NT2/D1 (cell line): ENCODE measurements at regions not wholly inside any gene's neighbourhood (a gene's known extent, or its start where the extent isn't known, plus 50 kb on each side); places are given as distances from the start of the nearest gene placed in this dataset.

Experiments
- DNase-seq: peaks from one replicate; pipeline ENCODE4 v3.0.0-alpha.2; 2011; ENCODE audit warnings: low read depth, low spot score
- H3K27me3 ChIP-seq: 2 replicates; pipeline ENCODE4 v1.6.0; 2011; ENCODE audit warnings: mild to moderate bottlenecking; ENCODE audit not compliant: insufficient read length, insufficient read depth
- H3K36me3 ChIP-seq: 2 replicates; pipeline ENCODE4 v1.6.1; 2011; ENCODE audit warnings: mild to moderate bottlenecking, low read length, mixed read lengths; ENCODE audit not compliant: insufficient read depth, insufficient read length
- H3K4me1 ChIP-seq: 2 replicates; pipeline ENCODE4 v1.5.1; 2011; ENCODE audit not compliant: insufficient read depth, insufficient read length
- H3K4me3 ChIP-seq: 2 replicates; pipeline ENCODE4 v1.5.1; 2011; ENCODE audit warnings: low read depth; ENCODE audit not compliant: insufficient read length
- H3K9ac ChIP-seq: 2 replicates; pipeline ENCODE4 v1.6.0; 2011; ENCODE audit warnings: low read depth; ENCODE audit not compliant: insufficient read length
- H3K9me3 ChIP-seq: 2 replicates; pipeline ENCODE4 v1.5.1; 2011; ENCODE audit warnings: mild to moderate bottlenecking, low read length; ENCODE audit not compliant: insufficient read depth
- SUZ12 ChIP-seq: IDR thresholded peaks from 2 replicates; pipeline ENCODE4 v1.6.1; 2011; ENCODE audit not compliant: insufficient read length, insufficient read depth; ENCODE audit errors: extremely low read depth
- YY1 ChIP-seq: IDR thresholded peaks from 2 replicates; pipeline ENCODE4 v1.6.1; 2011; ENCODE audit not compliant: insufficient read length, insufficient read depth
- ZNF274 ChIP-seq: IDR thresholded peaks from 2 replicates; pipeline ENCODE4 v1.6.1; 2011; ENCODE audit warnings: mild to moderate bottlenecking, low read depth, low read length

DNA sequence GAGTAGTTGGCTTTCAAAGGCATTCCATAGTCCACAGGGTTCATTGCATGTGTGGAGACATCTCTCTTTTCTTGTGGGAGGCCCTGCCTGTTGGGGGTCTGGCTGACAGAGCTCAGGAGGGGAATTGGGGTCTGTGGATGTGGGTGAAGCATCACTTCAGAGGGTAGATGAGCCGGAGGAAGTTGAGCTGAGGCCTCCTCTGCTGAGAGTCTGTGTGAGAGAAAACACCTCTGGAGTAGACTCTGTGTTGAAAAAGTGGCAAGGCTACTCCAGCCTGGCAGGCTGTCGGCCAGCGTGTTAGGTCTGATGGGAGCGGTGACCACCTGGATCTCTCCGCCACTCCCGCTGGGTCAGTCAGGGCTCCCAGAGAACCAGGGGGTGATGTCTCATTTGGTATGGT is 358.0 kb upstream of the MGMT start:
- Histone ChIP-seq H3K9me3 (no peaks in the 10 kb centered on the region), H3K9ac (no peak overlapping the region), H3K4me3 (no peak overlapping the region), H3K4me1 (no peaks in the 10 kb centered on the region), H3K27me3 (no peaks in the 10 kb centered on the region), H3K36me3 (no peaks in the 10 kb centered on the region)
- TF ChIP-seq ZNF274 (no peak), YY1 (no peak), SUZ12 (no peak)
- no peak for DNase-seq

DNA sequence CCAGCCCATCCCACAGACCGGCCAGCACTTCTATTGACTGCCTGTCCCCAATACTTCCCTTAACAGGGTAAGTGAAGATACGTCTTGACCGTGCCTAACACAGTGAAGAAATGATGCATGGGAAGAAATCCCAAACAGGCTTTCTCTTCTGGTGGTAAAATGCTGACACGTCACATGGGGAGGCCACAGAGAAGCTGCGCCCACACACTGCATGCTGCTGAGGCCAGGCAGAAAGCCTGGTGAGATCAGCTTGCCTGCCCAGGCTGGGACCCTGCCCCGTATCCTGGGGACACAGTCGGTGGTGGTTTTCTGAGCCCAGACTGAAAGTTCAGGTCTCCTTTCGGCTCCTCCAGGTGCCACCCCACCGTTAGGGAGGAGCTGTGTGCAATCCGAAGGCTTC is 356.3 kb upstream of the MGMT start:
- H3K4me1 ChIP-seq = no peaks in the 10 kb centered on the region
- no peaks in the 10 kb centered on the region for H3K9me3 ChIP-seq
- H3K27me3 ChIP-seq = no peaks in the 10 kb centered on the region
- no peak overlapping the region for H3K4me3 ChIP-seq
- H3K9ac ChIP-seq = no peak overlapping the region
- TF ChIP-seq ZNF274 (no peak), SUZ12 (no peak), YY1 (no peak)
- no peaks in the 10 kb centered on the region for H3K36me3 ChIP-seq
- DNase-seq = no peak

DNA sequence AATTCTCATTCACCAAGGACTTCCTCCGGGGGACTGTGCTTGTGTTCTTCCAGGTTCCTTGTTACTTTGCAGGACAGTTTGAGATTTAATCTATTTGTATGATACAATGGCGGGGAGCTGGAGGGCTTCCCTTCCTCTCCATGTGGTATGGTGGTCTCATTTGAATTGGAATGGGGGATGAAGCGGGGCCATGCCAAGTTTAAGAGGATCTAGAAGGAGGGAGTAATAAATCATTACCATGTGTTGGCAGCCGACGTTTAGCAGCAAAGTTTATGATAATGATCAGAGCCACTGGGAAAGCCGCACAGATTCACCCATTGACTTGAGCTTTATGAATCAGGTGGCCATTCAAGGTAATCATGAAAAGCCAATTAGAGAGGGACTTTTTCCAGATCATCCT is 355.1 kb upstream of the MGMT start:
- DNase-seq = no peak
- Histone ChIP-seq H3K9ac (no peak overlapping the region), H3K4me3 (no peak overlapping the region), H3K27me3 (no peaks in the 10 kb centered on the region), H3K4me1 (no peaks in the 10 kb centered on the region), H3K36me3 (no peaks in the 10 kb centered on the region), H3K9me3 (no peaks in the 10 kb centered on the region)
- TF ChIP-seq ZNF274 = no peak
- TF ChIP-seq YY1 = no peak
- no peak for TF ChIP-seq SUZ12

DNA sequence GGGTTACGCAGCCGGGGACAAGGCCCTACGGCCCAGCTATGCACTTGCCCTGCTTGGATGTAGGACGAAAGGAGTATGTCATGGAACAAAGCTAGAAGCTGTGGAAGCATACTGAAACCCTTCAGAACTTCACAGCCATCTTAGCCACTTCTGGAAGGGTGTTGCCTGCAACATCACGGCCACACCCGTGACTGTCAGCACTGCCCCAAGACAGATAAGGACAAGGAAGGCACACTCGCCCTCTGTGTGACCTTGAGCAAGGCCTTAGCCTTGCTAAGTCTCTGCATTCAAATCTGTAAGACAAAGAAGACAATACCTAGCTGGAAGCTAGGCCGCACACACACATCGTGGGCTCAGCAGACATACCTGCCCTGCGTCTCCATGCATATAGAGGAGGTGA is 352.5 kb upstream of the MGMT start:
- Histone ChIP-seq H3K9ac (no peak overlapping the region), H3K4me3 (no peak overlapping the region), H3K27me3 (no peaks in the 10 kb centered on the region), H3K36me3 (no peaks in the 10 kb centered on the region), H3K9me3 (no peaks in the 10 kb centered on the region), H3K4me1 (no peaks in the 10 kb centered on the region)
- no peak for DNase-seq
- TF ChIP-seq YY1 (no peak), SUZ12 (no peak), ZNF274 (no peak)

DNA sequence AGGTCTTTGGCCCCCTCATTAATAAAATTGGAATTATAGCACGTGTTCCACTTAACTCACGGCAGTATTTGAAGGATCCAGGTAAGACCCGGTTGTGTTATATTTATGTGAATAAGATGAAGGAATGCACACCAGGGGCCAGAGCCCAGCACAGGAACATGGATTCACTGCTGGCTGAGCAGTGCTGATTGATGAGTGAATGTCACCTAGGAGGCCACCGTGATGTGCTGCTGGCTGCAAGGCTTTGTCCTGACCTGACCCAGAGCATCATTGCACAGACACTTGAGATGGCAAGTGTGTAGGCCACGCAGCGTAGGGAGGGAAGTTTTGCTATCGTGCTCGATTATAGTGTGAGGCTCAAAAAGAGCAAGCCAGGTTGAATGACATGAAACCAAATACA is 350.7 kb upstream of the MGMT start:
- Histone ChIP-seq H3K4me3 (no peak overlapping the region), H3K9me3 (no peaks in the 10 kb centered on the region), H3K27me3 (no peaks in the 10 kb centered on the region), H3K4me1 (no peaks in the 10 kb centered on the region), H3K9ac (no peak overlapping the region), H3K36me3 (no peaks in the 10 kb centered on the region)
- no peak for DNase-seq
- TF ChIP-seq SUZ12 = no peak
- no peak for TF ChIP-seq YY1
- TF ChIP-seq ZNF274 = no peak

DNA sequence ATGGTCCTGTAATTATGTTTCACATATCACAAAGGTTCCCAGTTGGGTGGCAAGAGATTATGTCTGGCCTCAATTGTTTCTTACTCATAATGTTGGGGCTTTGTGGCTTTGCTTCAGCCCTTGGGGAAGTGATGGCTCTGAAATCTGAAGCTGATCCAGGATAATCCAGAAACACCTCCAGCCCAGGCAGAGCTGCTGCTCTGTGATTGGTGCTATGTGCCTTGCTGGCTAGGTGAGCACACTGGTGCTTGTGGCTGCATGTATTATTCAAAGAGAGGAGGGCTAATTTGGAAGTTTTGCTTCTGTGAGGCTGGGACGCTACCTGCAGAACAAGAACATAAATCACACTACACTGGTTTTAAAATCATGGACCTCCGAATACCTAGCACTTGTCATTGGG is 346.6 kb upstream of the MGMT start:
- DNase-seq = no peak
- Histone ChIP-seq H3K9ac (no peak overlapping the region), H3K4me1 (no peaks in the 10 kb centered on the region), H3K9me3 (no peaks in the 10 kb centered on the region), H3K27me3 (no peaks in the 10 kb centered on the region), H3K36me3 (no peaks in the 10 kb centered on the region), H3K4me3 (no peak overlapping the region)
- TF ChIP-seq YY1 (no peak), SUZ12 (no peak), ZNF274 (no peak)

DNA sequence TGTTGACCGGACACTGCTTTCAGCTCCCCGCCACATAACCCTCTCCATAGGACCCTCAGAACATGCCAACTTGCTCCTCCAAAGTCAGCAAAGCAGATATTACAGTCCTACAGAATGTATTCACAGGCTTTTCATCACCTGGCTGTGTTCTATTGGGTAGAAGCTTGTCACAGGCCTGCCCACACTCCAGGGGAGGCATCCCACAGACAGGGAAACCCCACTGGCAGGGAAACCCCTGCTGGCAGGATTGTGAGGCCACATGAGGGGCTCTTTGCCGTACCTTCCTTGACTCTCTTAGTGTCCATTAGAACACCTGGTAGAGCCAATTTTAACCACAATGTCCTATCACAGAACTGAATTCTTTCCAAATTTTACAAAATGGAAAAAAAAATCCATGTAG is 344.2 kb upstream of the MGMT start:
- TF ChIP-seq SUZ12 = no peak
- TF ChIP-seq YY1 = no peak
- no peak for TF ChIP-seq ZNF274
- DNase-seq = no peak

DNA sequence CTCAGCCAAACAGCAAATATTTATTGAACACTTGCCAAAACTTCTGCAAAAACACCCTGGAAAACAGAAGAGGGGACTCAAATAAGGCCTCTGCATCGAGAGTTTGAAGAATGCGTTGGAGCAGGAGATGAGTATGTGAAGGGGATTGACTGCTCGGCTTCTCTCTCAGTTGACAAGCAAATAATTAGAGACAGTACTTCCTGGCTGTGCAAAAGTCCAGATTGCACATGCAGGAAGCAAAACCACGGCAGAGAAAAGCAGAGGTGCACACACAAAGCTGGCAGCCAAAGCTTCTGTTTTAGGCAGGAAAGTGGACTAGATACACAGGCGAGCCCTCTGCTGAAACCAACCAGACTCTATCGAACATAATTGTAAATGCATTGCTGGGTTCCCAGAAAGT is 343.6 kb upstream of the MGMT start:
- TF ChIP-seq ZNF274 = no peak
- no peak for TF ChIP-seq SUZ12
- TF ChIP-seq YY1 = no peak
- DNase-seq = no peak
- H3K4me3 ChIP-seq = no peak overlapping the region
- no peaks in the 10 kb centered on the region for H3K4me1 ChIP-seq
- H3K9ac ChIP-seq = no peak overlapping the region
- H3K9me3 ChIP-seq = no peaks in the 10 kb centered on the region
- no peaks in the 10 kb centered on the region for H3K27me3 ChIP-seq
- no peaks in the 10 kb centered on the region for H3K36me3 ChIP-seq

More for the DNA sequence above, 344.2 kb upstream of the MGMT start:
- Histone ChIP-seq H3K27me3 (no peaks in the 10 kb centered on the region), H3K9ac (no peak overlapping the region), H3K4me3 (no peak overlapping the region), H3K36me3 (no peaks in the 10 kb centered on the region), H3K9me3 (no peaks in the 10 kb centered on the region), H3K4me1 (no peaks in the 10 kb centered on the region)
